ENCODE measurements at regions not wholly inside any gene's neighbourhood (a gene's known extent, or its start where the extent isn't known, plus 50 kb on each side); places are given as distances from the start of the nearest gene placed in this dataset.

DNA sequence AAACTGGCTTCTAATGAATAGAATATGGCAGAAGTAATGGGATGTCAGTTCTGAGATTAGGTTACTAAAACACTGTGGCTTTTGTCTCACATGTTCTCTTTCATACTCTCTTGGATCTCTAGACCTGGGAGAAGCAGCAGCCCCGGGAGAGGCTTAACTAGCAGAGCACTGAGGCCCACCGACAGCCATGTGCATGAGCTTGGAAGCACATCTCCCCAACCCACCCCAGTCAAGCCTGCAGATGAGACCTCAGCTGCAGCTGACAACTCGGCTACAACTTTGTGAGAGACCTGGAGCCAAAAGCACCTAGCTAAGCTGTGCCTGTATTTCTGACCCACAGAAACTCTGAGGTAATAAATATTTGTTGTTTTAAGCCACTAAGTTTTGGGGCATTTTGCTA, 100.8 kb downstream of the TRIM29 start:
- H3K79me2 ChIP-seq (ENCODE audit: insufficient read depth, low read length) = no peaks in the 10 kb centered on the region
- no peaks in the 10 kb centered on the region for H3K36me3 ChIP-seq (ENCODE audit: insufficient read depth, low read length)
- no peak overlapping the region for H2AFZ ChIP-seq (ENCODE audit: low read length)
- no peaks in the 10 kb centered on the region for H3K9me2 ChIP-seq (ENCODE audit: low read depth, low read length)
- no peak overlapping the region for H3K9ac ChIP-seq (ENCODE audit: low read length)
- no peaks in the 10 kb centered on the region for H4K20me1 ChIP-seq (ENCODE audit: insufficient read depth, low read length)
- H3K9me3 ChIP-seq (ENCODE audit: low read length) = no peaks in the 10 kb centered on the region
- no peaks in the 10 kb centered on the region for H3F3A ChIP-seq (ENCODE audit: insufficient read depth, low read length)
- H3K4me3 ChIP-seq (ENCODE audit: low read depth, low read length, poor library complexity, severe bottlenecking) = no peak overlapping the region
- no peaks in the 10 kb centered on the region for H3K27me3 ChIP-seq (ENCODE audit: insufficient read depth, low read length)
- no peaks in the 10 kb centered on the region for H3K4me1 ChIP-seq (ENCODE audit: insufficient read depth, low read length, severe bottlenecking)
- H3K27ac ChIP-seq (ENCODE audit: low read depth, low read length, poor library complexity, severe bottlenecking) = no peak overlapping the region
- H3K4me2 ChIP-seq (ENCODE audit: low read length) = no peak overlapping the region
- TF ChIP-seq, protein P1, sequence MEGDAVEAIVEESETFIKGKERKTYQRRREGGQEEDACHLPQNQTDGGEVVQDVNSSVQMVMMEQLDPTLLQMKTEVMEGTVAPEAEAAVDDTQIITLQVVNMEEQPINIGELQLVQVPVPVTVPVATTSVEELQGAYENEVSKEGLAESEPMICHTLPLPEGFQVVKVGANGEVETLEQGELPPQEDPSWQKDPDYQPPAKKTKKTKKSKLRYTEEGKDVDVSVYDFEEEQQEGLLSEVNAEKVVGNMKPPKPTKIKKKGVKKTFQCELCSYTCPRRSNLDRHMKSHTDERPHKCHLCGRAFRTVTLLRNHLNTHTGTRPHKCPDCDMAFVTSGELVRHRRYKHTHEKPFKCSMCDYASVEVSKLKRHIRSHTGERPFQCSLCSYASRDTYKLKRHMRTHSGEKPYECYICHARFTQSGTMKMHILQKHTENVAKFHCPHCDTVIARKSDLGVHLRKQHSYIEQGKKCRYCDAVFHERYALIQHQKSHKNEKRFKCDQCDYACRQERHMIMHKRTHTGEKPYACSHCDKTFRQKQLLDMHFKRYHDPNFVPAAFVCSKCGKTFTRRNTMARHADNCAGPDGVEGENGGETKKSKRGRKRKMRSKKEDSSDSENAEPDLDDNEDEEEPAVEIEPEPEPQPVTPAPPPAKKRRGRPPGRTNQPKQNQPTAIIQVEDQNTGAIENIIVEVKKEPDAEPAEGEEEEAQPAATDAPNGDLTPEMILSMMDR (IDR thresholded peaks at IDR 0.05; ENCODE audit: low read length) = no peak
- no peak for TF ChIP-seq EZH2 (IDR thresholded peaks at IDR 0.05; ENCODE audit: borderline replicate concordance, low read length)

DNA sequence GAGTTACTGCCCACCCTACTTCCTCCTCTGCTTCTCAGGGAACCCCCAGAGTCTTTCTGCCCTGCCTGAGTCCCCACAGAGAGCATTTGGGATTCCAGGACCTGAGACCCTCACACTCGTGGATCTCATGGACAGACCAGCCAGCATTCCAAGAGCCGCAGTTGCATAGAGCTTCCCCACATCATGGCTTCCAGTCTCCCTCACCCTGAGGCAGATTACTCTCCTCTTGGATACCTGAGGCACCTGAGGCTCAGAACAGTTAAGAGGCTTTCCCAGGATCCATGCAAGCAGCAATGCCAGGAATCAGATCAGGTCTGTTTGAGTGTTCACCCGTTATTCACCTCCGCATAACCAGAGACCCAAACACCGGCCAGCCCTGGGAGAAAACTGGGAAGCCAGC, 102.2 kb downstream of the TRIM29 start:
- Histone ChIP-seq H3K36me3 (ENCODE audit: insufficient read depth, low read length) (no peaks in the 10 kb centered on the region), H3K4me3 (ENCODE audit: low read depth, low read length, poor library complexity, severe bottlenecking) (no peak overlapping the region), H3F3A (ENCODE audit: insufficient read depth, low read length) (no peaks in the 10 kb centered on the region), H4K20me1 (ENCODE audit: insufficient read depth, low read length) (no peaks in the 10 kb centered on the region), H3K9me2 (ENCODE audit: low read depth, low read length) (no peaks in the 10 kb centered on the region), H3K27me3 (ENCODE audit: insufficient read depth, low read length) (no peaks in the 10 kb centered on the region), H3K9me3 (ENCODE audit: low read length) (no peaks in the 10 kb centered on the region), H3K27ac (ENCODE audit: low read depth, low read length, poor library complexity, severe bottlenecking) (no peak overlapping the region), H2AFZ (ENCODE audit: low read length) (no peak overlapping the region), H3K4me1 (ENCODE audit: insufficient read depth, low read length, severe bottlenecking) (no peaks in the 10 kb centered on the region), H3K4me2 (ENCODE audit: low read length) (no peak overlapping the region), H3K79me2 (ENCODE audit: insufficient read depth, low read length) (no peaks in the 10 kb centered on the region), H3K9ac (ENCODE audit: low read length) (no peak overlapping the region)
- TF ChIP-seq EZH2 (IDR thresholded peaks at IDR 0.05; ENCODE audit: borderline replicate concordance, low read length) = no peak
- TF ChIP-seq, protein P1 (IDR thresholded peaks at IDR 0.05; ENCODE audit: low read length) = no peak

DNA sequence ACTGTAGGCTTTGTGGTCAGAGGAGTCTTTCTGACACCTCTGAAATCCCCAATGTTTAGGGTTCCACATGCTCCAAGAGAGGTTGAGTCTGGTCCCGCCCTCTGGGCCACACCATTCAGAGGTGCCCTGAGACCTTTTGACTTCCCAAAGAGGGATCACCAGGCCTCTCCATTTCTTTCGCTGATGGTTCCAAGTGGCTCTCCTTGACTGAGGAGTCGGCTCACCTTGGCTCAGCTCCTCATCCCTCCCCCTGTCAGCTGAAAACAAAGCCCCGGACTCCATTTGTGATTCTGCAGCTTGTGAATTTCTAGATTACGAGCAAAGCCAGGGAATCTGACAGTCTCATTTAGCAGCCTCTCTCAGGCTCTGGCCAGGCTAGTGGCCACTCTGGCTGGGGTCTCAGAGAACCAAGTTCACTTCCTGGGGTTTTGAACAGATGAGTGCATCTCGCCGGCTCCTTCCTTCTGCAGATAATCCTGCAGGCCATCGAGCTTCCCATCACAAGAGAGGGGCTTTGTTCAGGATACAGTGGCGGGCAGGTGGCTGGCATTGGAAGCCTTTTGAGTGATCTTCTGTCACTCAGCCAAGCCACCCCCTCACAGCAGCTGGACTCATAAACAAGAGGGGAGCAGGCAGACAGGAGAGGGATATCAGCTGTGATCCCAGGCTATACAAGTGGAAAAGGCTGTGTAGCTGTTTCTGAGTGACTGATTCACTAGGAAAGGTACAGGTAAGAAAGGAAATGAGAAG, 102.9 kb downstream of the TRIM29 start:
- H3K4me1 ChIP-seq (ENCODE audit: insufficient read depth, low read length, severe bottlenecking) = no peaks in the 10 kb centered on the region
- TF ChIP-seq, protein P1 (IDR thresholded peaks at IDR 0.05; ENCODE audit: low read length) = no peak
- TF ChIP-seq EZH2 (IDR thresholded peaks at IDR 0.05; ENCODE audit: borderline replicate concordance, low read length) = no peak
- H3K36me3 ChIP-seq (ENCODE audit: insufficient read depth, low read length) = no peaks in the 10 kb centered on the region
- no peak overlapping the region for H3K9ac ChIP-seq (ENCODE audit: low read length)
- no peak overlapping the region for H3K27ac ChIP-seq (ENCODE audit: low read depth, low read length, poor library complexity, severe bottlenecking)
- H4K20me1 ChIP-seq (ENCODE audit: insufficient read depth, low read length) = no peaks in the 10 kb centered on the region
- H3K9me3 ChIP-seq (ENCODE audit: low read length) = no peaks in the 10 kb centered on the region
- H3K27me3 ChIP-seq (ENCODE audit: insufficient read depth, low read length) = no peaks in the 10 kb centered on the region
- H3K9me2 ChIP-seq (ENCODE audit: low read depth, low read length) = no peaks in the 10 kb centered on the region
- H3K4me3 ChIP-seq (ENCODE audit: low read depth, low read length, poor library complexity, severe bottlenecking) = no peak overlapping the region
- H3F3A ChIP-seq (ENCODE audit: insufficient read depth, low read length) = no peaks in the 10 kb centered on the region
- no peak overlapping the region for H2AFZ ChIP-seq (ENCODE audit: low read length)
- H3K4me2 ChIP-seq (ENCODE audit: low read length) = no peak overlapping the region
- H3K79me2 ChIP-seq (ENCODE audit: insufficient read depth, low read length) = no peaks in the 10 kb centered on the region

Measured in OCI-LY1 (cell line).